Epithelial cell of proximal tubule (primary cell): ENCODE measurements at regions not wholly inside any gene's neighbourhood (a gene's known extent, or its start where the extent isn't known, plus 50 kb on each side); places are given as distances from the start of the nearest gene placed in this dataset.
A peak's percentile ranks its signal among the peaks of the same experiment; 100 is the strongest.

Experiments
- DNase-seq: peaks from one replicate; pipeline ENCODE4 v3.0.0-alpha.2; 2011; ENCODE audit warnings: low read depth
- H3K4me3 ChIP-seq: 2 replicates; pipeline ENCODE4 v1.5.1; 2011; ENCODE audit warnings: low read depth, mild to moderate bottlenecking, low read length
- CTCF ChIP-seq: conservative IDR thresholded peaks from 2 replicates; pipeline ENCODE4 v1.5.1; 2012; ENCODE audit warnings: low read depth, mild to moderate bottlenecking, low read length

GRCh38 chr15:98416222-98416855, 232.0 kb upstream of the IGF1R start:
- H3K4me3 ChIP-seq, result no peak overlapping the region
- peak; percentile 37 for TF ChIP-seq CTCF
- no peak for DNase-seq

- H3K4me3 ChIP-seq, result no peak overlapping the region
- TF ChIP-seq CTCF, result no peak
- DNase-seq, result no peak
Measured at GRCh38 chr15:98417346-98417745, 231.0 kb upstream of the IGF1R start.

GRCh38 chr15:98418122-98418521, 230.2 kb upstream of the IGF1R start:
- no peak overlapping the region for H3K4me3 ChIP-seq
- TF ChIP-seq CTCF, result no peak
- no peak for DNase-seq

GRCh38 chr15:98419173-98419780, 229.1 kb upstream of the IGF1R start:
- no peak for DNase-seq
- H3K4me3 ChIP-seq, result no peak overlapping the region
- no peak for TF ChIP-seq CTCF

GRCh38 chr15:98420837-98421236, 227.5 kb upstream of the IGF1R start:
- no peak for DNase-seq
- peak overlapping the region; percentile 54 for H3K4me3 ChIP-seq

GRCh38 chr15:98421419-98422129, 226.8 kb upstream of the IGF1R start:
- DNase-seq, result no peak
- peak; percentile 86 for TF ChIP-seq CTCF
- peak overlapping the region; percentile 54 for H3K4me3 ChIP-seq

More at GRCh38 chr15:98420837-98421236, 227.5 kb upstream of the IGF1R start:
- TF ChIP-seq CTCF, result no peak
